ENCODE measurements at regions not wholly inside any gene's neighbourhood (a gene's known extent, or its start where the extent isn't known, plus 50 kb on each side); places are given as distances from the start of the nearest gene placed in this dataset.

DNA sequence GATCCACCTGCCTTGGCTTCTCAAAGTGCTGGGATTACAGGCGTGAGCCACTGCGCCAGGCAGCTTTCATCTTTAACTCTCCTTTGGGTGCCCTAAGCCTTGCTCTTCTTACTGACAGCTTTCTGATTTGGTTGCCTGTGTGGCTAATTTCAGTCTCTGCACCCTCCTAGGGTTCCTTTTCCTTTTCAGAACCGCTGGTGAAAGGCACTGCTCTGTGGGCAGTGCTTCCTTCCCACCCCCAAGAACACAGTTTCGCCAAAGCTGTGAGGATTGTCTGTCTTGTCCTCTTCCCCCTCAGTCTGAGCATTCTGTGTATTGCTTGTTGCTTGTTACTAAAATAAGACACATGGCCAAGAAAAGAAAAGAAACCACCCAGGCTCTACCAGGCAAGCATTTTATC, 101.4 kb upstream of the FRMPD3 start:
- no peaks in the 10 kb centered on the region for H3K9me3 ChIP-seq (ENCODE audit: insufficient read depth, low read depth)
- no peak for DNase-seq
- H3K9me2 ChIP-seq (ENCODE audit: insufficient read depth): no peaks in the 10 kb centered on the region
- H3K4me3 ChIP-seq: no peak overlapping the region
- no peaks in the 10 kb centered on the region for H3K79me2 ChIP-seq (ENCODE audit: low read depth)
- BruUV-seq (replicated peaks): no TSS peak
- no peak overlapping the region for H2AFZ ChIP-seq
- H3F3A ChIP-seq (ENCODE audit: insufficient read depth, low read depth): no peaks in the 10 kb centered on the region
- H3K27me3 ChIP-seq (ENCODE audit: insufficient read depth, low read depth): peaks cover 36% of the 10 kb centered on the region
- no peaks in the 10 kb centered on the region for H3K36me3 ChIP-seq (ENCODE audit: low read depth)
- CTCF ChIA-PET: no interaction called here
- H4K20me1 ChIP-seq (ENCODE audit: insufficient read depth): no peaks in the 10 kb centered on the region
- TF ChIP-seq EZH2 (IDR thresholded peaks at IDR 0.05; ENCODE audit: low read depth): no peak
- TF ChIP-seq, protein P1, sequence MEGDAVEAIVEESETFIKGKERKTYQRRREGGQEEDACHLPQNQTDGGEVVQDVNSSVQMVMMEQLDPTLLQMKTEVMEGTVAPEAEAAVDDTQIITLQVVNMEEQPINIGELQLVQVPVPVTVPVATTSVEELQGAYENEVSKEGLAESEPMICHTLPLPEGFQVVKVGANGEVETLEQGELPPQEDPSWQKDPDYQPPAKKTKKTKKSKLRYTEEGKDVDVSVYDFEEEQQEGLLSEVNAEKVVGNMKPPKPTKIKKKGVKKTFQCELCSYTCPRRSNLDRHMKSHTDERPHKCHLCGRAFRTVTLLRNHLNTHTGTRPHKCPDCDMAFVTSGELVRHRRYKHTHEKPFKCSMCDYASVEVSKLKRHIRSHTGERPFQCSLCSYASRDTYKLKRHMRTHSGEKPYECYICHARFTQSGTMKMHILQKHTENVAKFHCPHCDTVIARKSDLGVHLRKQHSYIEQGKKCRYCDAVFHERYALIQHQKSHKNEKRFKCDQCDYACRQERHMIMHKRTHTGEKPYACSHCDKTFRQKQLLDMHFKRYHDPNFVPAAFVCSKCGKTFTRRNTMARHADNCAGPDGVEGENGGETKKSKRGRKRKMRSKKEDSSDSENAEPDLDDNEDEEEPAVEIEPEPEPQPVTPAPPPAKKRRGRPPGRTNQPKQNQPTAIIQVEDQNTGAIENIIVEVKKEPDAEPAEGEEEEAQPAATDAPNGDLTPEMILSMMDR (conservative IDR thresholded peaks at IDR 0.05): no peak
- POLR2A ChIA-PET (ENCODE audit: unreplicated experiment): no interaction called here
- intact Hi-C loops (cut with micrococcal nuclease; ENCODE audit: unreplicated experiment): no loop called here
- H3K4me2 ChIP-seq: no peak overlapping the region
- no peak overlapping the region for H3K27ac ChIP-seq
- H3K4me1 ChIP-seq (replicated peaks; ENCODE audit: insufficient read depth): no peaks in the 10 kb centered on the region

DNA sequence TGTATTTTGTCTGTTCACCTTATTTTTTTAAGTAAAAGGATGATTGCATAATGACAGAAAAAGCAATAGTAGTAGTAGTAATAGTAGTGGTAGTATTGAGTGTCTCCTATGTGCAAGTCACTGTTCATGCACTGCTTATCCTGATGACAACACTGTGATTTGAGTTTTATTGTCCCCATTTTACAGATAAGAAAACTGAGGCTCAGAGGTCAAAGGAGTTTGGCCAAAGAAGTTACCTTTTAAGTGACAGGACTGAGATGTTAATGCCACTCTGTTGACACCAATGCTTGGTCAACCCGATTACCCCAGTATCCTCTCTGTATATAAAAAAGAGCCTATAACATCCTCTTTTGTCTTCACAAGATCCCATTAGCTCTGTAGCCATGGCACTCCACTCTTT, 100.5 kb upstream of the FRMPD3 start:
- POLR2A ChIA-PET (ENCODE audit: unreplicated experiment): no interaction called here
- no peak overlapping the region for H2AFZ ChIP-seq
- no peaks in the 10 kb centered on the region for H3K79me2 ChIP-seq (ENCODE audit: low read depth)
- no peaks in the 10 kb centered on the region for H3K4me1 ChIP-seq (replicated peaks; ENCODE audit: insufficient read depth)
- no peak overlapping the region for H3K4me2 ChIP-seq
- H3K4me3 ChIP-seq: no peak overlapping the region
- TF ChIP-seq, protein P1 (conservative IDR thresholded peaks at IDR 0.05): no peak
- no peak for TF ChIP-seq EZH2 (IDR thresholded peaks at IDR 0.05; ENCODE audit: low read depth)
- H3K27me3 ChIP-seq (ENCODE audit: insufficient read depth, low read depth): peaks cover 34% of the 10 kb centered on the region
- no peaks in the 10 kb centered on the region for H3F3A ChIP-seq (ENCODE audit: insufficient read depth, low read depth)
- H4K20me1 ChIP-seq (ENCODE audit: insufficient read depth): no peaks in the 10 kb centered on the region
- no peak for DNase-seq
- intact Hi-C loops (cut with micrococcal nuclease; ENCODE audit: unreplicated experiment): no loop called here
- H3K36me3 ChIP-seq (ENCODE audit: low read depth): no peaks in the 10 kb centered on the region
- no TSS peak for BruUV-seq (replicated peaks)
- CTCF ChIA-PET: no interaction called here
- no peak overlapping the region for H3K27ac ChIP-seq
- H3K9me2 ChIP-seq (ENCODE audit: insufficient read depth): no peaks in the 10 kb centered on the region
- no peaks in the 10 kb centered on the region for H3K9me3 ChIP-seq (ENCODE audit: insufficient read depth, low read depth)

DNA sequence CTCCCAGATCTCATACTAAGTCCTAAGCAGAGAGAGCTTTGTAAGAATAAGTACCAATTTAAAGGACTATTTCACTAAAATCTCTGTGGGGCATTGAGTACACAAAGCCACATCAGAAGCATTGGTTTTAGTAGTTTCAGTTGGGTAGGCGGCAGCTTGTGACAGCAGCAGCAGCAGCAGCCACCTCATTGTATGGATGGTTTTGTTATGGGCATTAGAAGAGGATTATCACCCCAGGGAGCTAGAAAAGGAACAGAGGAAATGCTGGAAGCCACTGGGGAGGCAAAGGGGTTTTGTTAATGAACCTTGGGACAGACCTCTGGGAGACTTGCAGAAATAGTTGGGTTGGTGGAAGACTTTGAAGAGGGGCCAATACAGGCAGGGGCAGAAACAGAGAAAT, 93.9 kb upstream of the FRMPD3 start:
- peaks cover 44% of the 10 kb centered on the region for H3K27me3 ChIP-seq (ENCODE audit: insufficient read depth, low read depth)
- H3K4me2 ChIP-seq: no peak overlapping the region
- no peak overlapping the region for H2AFZ ChIP-seq
- BruUV-seq (replicated peaks): no TSS peak
- no peak overlapping the region for H3K27ac ChIP-seq
- H3F3A ChIP-seq (ENCODE audit: insufficient read depth, low read depth): peaks cover 1% of the 10 kb centered on the region; the same call in 1 of the 2 replicates
- H3K4me1 ChIP-seq (replicated peaks; ENCODE audit: insufficient read depth): peaks cover under 1% of the 10 kb centered on the region; the same call in 1 of the 2 replicates
- H3K9me3 ChIP-seq (ENCODE audit: insufficient read depth, low read depth): no peaks in the 10 kb centered on the region
- intact Hi-C loops (cut with micrococcal nuclease; ENCODE audit: unreplicated experiment): no loop called here
- H3K36me3 ChIP-seq (ENCODE audit: low read depth): no peaks in the 10 kb centered on the region
- ChIA-PET CTCF (no interaction called here), POLR2A (ENCODE audit: unreplicated experiment) (no interaction called here)
- no peaks in the 10 kb centered on the region for H3K9me2 ChIP-seq (ENCODE audit: insufficient read depth)
- TF ChIP-seq EZH2 (IDR thresholded peaks at IDR 0.05; ENCODE audit: low read depth): no peak
- TF ChIP-seq, protein P1 (conservative IDR thresholded peaks at IDR 0.05): no peak
- no peak overlapping the region for H3K4me3 ChIP-seq
- no peak for DNase-seq
- H4K20me1 ChIP-seq (ENCODE audit: insufficient read depth): no peaks in the 10 kb centered on the region
- no peaks in the 10 kb centered on the region for H3K79me2 ChIP-seq (ENCODE audit: low read depth)
